ENCODE measurements at regions not wholly inside any gene's neighbourhood (a gene's known extent, or its start where the extent isn't known, plus 50 kb on each side); places are given as distances from the start of the nearest gene placed in this dataset.

GRCh38 chr15:29890336-29891095 lies 68.2 kb upstream of the TJP1 start:
- TF ChIP-seq EZH2 (IDR thresholded peaks at IDR 0.05; ENCODE audit: borderline replicate concordance, low read length) (no peak), CTCF (IDR thresholded peaks at IDR 0.05; ENCODE audit: low read length) (no peak)
